VCaP (cell line): ENCODE measurements at regions not wholly inside any gene's neighbourhood (a gene's known extent, or its start where the extent isn't known, plus 50 kb on each side); places are given as distances from the start of the nearest gene placed in this dataset.

Experiments
- H3K27ac ChIP-seq: fragments of 450-650 bp; 2 replicates; pipeline ENCODE4 v1.5.1; 2017
- CTCF ChIP-seq: fragments of 450-650 bp; conservative IDR thresholded peaks from 2 replicates; pipeline ENCODE4 v1.5.1; 2017; ENCODE audit warnings: mild to moderate bottlenecking, moderate library complexity

- H3K27ac ChIP-seq, result no peak overlapping the region
- no peak for TF ChIP-seq CTCF
Observed at GRCh38 chr12:60185060-60185459, 589.2 kb downstream of the SLC16A7 start.

GRCh38 chr12:60191271-60191670, 595.4 kb downstream of the SLC16A7 start:
- no peak for TF ChIP-seq CTCF
- no peak overlapping the region for H3K27ac ChIP-seq

- H3K27ac ChIP-seq, result no peak overlapping the region
- no peak for TF ChIP-seq CTCF
Observed at GRCh38 chr12:60191676-60192359, 596.0 kb downstream of the SLC16A7 start.

- TF ChIP-seq CTCF, result no peak
- no peak overlapping the region for H3K27ac ChIP-seq
Observed at GRCh38 chr12:60194678-60195077, 598.8 kb downstream of the SLC16A7 start.

- TF ChIP-seq CTCF, result no peak
- no peak overlapping the region for H3K27ac ChIP-seq
Observed at GRCh38 chr12:60195483-60195882, 599.7 kb downstream of the SLC16A7 start.

- H3K27ac ChIP-seq, result no peak overlapping the region
- TF ChIP-seq CTCF, result no peak
Observed at GRCh38 chr12:60196366-60196765, 600.5 kb downstream of the SLC16A7 start.

GRCh38 chr12:60197589-60197988, 601.8 kb downstream of the SLC16A7 start:
- H3K27ac ChIP-seq, result no peak overlapping the region
- TF ChIP-seq CTCF, result no peak
